HG03571 (cell line): ENCODE measurements at regions not wholly inside any gene's neighbourhood (a gene's known extent, or its start where the extent isn't known, plus 50 kb on each side); places are given as distances from the start of the nearest gene placed in this dataset.

ENCODE experiments used
- ATAC-seq: cut with Tn5 transposase; IDR thresholded peaks from one replicate; pipeline ENCODE4 v1.9.1; 2021; ENCODE audit not compliant: unreplicated experiment

GRCh38 chr10:6741541-6741941 is 161.5 kb upstream of the PRKCQ start:
- no peak for ATAC-seq

- no peak for ATAC-seq
These were observed 159.6 kb upstream of the PRKCQ start for GRCh38 chr10:6739530-6740174.

GRCh38 chr10:6738112-6738768 is 158.2 kb upstream of the PRKCQ start:
- ATAC-seq: no peak

GRCh38 chr10:6737758-6738111 is 157.7 kb upstream of the PRKCQ start:
- no peak for ATAC-seq

DNA sequence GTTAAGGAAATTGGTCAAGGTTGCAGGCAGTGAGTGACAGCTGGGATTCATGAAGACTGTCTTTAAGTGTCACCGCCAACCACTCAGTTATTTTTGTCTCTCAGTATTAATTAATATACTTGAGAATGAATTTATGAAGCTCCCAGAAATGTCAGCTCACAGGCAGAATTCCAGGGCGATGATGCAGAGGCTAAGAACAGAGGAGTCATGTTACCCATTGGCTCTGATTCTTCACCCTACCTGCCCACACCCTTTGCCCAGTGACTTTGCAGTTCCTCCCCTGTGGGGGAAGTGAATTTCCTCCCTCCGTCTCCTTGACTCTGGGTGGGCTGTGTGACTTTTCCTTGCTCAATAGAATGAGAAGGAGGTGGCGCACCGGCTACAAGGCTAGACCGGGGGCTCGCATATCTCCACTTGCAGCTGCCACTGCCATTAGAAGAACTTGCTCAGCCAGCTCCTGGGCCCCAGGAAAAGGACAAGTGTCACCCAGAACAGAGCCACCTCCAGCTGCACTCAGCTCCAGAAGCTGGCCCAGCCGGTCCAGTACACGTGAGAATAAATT is 157.1 kb upstream of the PRKCQ start:
- ATAC-seq: no peak

DNA sequence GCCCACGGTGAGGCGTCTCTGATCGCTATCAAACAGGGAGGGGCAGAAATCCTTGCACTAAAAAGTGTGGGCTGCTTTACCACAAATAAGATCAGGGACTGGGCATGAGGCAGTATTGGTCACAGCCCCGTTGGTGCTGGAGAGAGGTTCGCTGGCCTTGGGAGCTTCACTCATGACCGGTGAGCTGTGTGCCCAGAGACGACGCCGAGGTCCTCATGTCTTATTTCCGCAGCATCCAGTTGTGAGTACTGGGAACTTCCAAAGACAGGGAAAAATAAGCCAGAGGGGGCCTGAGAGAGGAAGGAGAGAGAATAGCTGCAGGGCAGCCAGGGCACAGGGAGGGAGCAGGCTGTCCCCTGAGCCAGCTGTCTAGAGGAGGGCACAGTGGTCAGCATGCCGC is 154.2 kb upstream of the PRKCQ start:
- ATAC-seq: no peak

GRCh38 chr10:6729861-6730344 is 149.8 kb upstream of the PRKCQ start:
- no peak for ATAC-seq

DNA sequence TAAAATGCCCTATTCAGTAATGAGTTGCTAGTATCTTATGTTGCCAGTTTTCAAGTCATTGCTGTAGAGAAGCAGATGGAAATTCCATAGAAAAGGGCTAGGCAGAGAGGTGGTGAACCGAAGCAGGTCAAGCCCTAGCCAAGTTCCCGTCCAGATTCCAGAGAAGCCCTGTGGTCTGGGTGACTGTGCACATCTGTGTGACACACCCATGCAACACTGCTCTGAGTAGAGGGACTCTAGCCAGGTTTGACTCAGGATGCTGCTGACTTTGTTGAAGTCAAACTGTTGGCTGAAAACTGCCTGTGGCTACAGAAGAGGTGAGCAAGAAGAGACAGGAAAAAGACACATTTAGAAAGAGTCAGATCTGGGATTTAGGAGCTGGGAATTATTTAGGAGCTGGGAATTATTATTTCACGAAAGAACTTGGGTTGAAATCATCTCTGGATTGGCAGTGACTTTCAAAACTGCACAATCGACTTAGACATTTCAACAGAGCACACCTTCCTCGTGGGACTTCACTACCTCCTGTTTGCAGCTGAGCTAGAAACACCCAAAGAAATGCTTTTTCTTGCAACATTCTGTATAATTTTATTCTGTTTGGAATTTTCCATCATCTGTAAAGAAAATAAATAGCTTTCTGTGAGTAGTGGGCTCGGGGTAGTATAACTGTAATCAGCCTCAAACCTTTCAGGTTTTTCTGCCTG is 149.1 kb upstream of the PRKCQ start:
- no peak for ATAC-seq

GRCh38 chr10:6726924-6727323 is 146.8 kb upstream of the PRKCQ start:
- ATAC-seq: no peak

DNA sequence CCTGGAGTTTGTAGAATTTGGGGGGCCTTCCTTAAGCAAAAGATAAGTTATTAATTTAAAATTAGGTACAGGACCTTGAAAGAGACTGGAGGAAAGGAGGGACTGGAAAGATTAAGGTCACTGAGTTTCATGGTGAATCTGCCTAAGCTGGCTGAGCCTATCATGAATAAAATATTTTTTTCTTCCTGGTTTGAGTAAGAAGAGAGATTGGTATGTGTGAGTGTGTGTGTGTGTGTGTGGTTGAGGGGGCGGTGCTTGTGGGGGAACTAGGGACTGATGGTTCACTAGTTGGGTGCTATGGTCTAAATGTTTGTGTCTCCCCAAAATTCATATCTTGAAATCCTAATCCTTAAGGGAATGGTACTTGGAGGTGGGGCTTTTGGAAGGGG is 142.5 kb upstream of the PRKCQ start:
- no peak for ATAC-seq

DNA sequence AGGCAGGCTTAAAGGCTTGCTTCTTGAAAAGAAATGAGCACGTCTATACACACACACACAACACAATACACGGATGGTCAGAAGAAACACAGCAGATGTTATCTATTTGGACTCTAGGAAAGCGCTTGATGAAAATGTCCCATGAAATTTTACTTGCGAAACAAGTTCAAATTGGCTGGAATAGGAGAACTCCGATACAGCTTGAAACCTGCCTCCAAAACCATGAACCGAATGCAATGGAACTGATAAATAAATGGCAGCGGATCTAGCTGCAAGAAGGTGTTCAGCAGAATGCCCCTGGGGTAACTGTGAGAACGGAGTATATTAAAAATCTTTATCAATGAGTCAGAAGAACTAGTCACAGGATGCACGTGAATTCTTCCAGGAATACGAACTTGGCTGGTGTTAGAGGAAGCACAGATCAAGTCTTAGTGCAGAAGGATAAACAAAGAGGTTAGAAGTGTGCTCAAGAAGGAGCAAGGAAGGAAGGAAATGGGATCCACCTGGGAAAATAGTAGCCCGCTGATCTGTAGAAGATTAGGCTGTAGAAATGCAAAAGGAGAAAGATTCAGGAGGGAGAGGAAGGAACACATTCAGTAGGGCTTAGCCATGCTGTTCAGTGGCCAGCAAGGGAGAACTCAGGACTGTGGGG is 142.0 kb upstream of the PRKCQ start:
- ATAC-seq: no peak

- ATAC-seq: no peak
These were observed 141.4 kb upstream of the PRKCQ start for GRCh38 chr10:6721480-6721879.

GRCh38 chr10:6719561-6719960 is 139.5 kb upstream of the PRKCQ start:
- ATAC-seq: no peak

DNA sequence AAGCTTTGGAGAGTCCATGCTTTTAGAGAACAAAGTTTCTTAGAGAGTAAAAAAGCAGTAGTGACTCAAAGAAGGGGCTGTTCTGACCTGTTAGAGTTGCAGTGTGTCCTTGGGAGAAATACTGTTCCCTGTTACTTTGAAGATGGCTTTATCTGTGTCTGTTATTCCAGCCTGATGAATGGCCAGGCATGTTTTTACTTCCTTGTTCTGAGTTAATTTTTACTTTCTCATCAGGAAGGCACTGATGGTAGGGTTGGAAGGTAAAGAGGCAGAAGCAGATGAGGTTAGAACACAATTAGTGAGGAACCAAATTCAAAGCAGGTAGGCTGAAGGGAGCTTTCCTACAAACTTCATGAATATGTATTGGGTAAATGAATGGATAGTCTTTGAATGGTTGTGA is 138.5 kb upstream of the PRKCQ start:
- no peak for ATAC-seq

DNA sequence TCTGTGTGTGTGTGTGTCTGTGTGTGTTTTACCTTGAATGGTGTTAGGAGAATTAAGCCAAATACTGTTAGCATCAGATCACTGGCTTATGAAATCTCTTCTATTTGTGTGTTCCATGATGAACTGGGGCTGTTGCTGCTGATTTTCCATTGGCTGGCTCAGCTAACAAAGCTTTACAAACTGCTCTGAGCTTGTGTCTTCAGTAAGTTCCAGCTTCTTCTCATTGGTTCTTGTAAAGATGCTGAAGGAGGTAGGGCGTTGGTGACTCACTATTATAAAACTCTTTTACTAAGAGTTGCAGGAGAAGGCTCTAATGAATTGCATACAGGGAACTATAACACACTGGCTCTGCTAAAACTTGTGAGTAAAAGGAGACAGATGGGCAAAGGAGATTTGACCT is 136.4 kb upstream of the PRKCQ start:
- no peak for ATAC-seq

DNA sequence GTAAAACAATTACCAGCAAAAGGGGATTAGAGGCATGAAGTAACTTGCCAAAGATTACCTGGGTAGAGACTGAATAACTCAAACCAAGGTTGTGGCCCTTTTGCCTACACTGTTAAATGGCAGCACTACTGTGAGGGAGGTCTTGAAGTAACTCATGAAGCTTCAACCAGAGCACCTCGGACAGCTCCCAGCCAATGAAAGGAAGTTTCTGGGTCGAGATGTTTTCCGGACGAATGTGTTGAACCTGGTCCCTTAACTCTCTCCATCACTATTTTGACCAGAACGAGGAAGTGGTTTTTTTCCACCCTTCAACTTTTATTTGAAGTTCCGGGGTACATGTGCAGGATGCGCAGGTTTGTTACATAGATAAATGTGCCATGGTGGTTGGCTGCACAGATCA is 133.6 kb upstream of the PRKCQ start:
- ATAC-seq: no peak

- no peak for ATAC-seq
These were observed 133.0 kb upstream of the PRKCQ start for GRCh38 chr10:6713120-6713519.

GRCh38 chr10:6711881-6712280 is 131.8 kb upstream of the PRKCQ start:
- ATAC-seq: no peak

DNA sequence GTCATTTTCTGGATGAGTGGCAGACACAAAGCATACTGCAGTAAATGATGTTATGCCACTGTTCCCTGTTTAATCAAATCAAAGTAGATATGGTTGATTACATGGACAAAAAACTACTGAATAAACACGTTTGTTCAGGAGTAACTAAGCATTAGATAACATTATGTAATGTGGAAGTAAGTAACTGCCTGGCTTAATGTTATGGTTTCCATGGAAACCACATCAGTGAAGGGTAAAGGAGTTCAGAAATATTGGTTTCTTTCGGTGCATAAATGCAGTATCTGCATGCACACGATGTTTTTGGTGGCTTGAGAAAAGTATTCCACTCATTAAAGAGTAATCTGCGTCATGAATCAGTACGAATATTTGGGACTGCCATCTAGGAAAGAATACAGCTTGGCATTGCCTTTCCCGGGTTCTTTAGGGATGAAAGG is 131.3 kb upstream of the PRKCQ start:
- ATAC-seq: no peak

GRCh38 chr10:6707352-6707751 is 127.3 kb upstream of the PRKCQ start:
- ATAC-seq: no peak

DNA sequence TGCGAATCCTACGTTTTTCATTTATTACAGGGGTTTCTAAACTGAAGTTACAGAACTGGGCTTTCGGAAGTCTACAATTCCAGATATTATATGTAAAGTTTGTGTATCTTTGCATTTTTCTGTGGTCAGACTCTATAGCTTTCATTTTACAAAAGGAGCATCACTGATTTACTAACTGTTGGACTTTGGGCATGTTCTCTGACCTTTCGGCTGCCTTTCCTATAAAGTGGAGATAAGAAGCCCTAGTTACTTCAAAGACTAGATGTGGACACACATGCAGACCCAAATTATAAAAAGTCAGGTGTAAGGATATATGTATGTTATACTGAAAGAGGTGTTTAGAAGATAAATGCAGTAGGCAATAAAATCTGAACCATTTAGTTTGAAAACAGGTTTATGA is 126.6 kb upstream of the PRKCQ start:
- ATAC-seq: no peak

DNA sequence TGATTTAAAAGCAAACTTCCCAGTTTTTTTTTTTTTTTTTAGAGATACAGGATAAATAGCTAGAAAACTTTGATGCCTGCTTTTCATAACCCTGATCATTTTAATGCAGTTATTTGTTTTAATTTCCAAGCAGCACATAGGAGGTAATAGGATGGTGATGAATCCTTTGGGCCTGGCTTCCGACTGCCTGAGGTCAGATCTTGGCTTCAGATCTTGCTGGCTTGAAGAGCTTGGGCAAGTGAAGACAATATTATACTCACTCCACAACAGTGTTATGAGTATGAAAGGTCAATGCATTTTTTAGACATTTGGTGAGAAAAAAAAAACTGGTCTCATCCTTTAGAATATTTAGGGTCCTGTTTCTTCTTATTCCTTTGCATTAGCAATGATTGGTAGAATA is 124.8 kb upstream of the PRKCQ start:
- no peak for ATAC-seq
